22Rv1 (cell line): ENCODE measurements at regions not wholly inside any gene's neighbourhood (a gene's known extent, or its start where the extent isn't known, plus 50 kb on each side); places are given as distances from the start of the nearest gene placed in this dataset.

Experiments
- CTCF ChIP-seq: fragments of 450-650 bp; IDR thresholded peaks from 2 replicates; pipeline ENCODE4 v1.5.1; 2017; ENCODE audit warnings: mild to moderate bottlenecking
- ZFX ChIP-seq: fragments of 450-650 bp; IDR thresholded peaks from 2 replicates; pipeline ENCODE4 v1.6.1; 2017; ENCODE audit warnings: antibody characterized with exemption, borderline replicate concordance

GRCh38 chr19:31146015-31146414 lies 203.2 kb downstream of the TSHZ3 start:
- TF ChIP-seq CTCF (no peak), ZFX (no peak)
